IMR-90 (cell line): ENCODE measurements at regions not wholly inside any gene's neighbourhood (a gene's known extent, or its start where the extent isn't known, plus 50 kb on each side); places are given as distances from the start of the nearest gene placed in this dataset.

Experiments
- ATAC-seq: fragments of 200-7000 bp; cut with Tn5 transposase; 2 replicates; pipeline ENCODE4 v1.9.1; 2020; ENCODE audit warnings: low read depth, mild to moderate bottlenecking, moderate library complexity
- BruUV-seq: library from RNA; stranded (reverse); fragments of 400-500 nt; replicated peaks from 2 replicates; lab custom pipeline; 2021; lab: Mats Ljungman, UMichigan
- CTCF ChIA-PET: fragments of 300-600 bp; formaldehyde crosslinking; extraction: SDS; loops from one replicate; lab custom pipeline; 2021; ENCODE audit warnings: antibody characterized with exemption; lab: Yijun Ruan, JAX
- POLR2A ChIA-PET: fragments of 300-600 bp; sonication (Branson Sonifier 250); formaldehyde crosslinking; loops from one replicate; lab custom pipeline; 2022; ENCODE audit warnings: antibody characterized with exemption; ENCODE audit not compliant: unreplicated experiment; lab: Charles Lee
- DNase-seq: peaks from one replicate; pipeline ENCODE4 v3.0.0; 2013
- H2AFZ ChIP-seq: replicated peaks from 2 replicates; pipeline ENCODE3; 2013; ENCODE audit warnings: low read length, mild to moderate bottlenecking; ENCODE audit not compliant: poor library complexity
- H2AK5ac ChIP-seq: 2 replicates; pipeline ENCODE4 v1.6.1; 2013; ENCODE audit warnings: low read depth, low read length, inconsistent platforms
- H2AK9ac ChIP-seq: replicated peaks from 2 replicates; pipeline ENCODE3; 2013; ENCODE audit warnings: mild to moderate bottlenecking, low read depth, low read length, moderate library complexity; ENCODE audit not compliant: poor library complexity
- H2BK120ac ChIP-seq: 2 replicates; pipeline ENCODE4 v1.6.1; 2013; ENCODE audit warnings: low read depth, low read length, inconsistent platforms
- H2BK15ac ChIP-seq: 3 replicates; pipeline ENCODE4 v1.6.1; 2013; ENCODE audit warnings: low read depth, low read length, inconsistent platforms
- H2BK20ac ChIP-seq: 2 replicates; pipeline ENCODE4 v1.6.1; 2013; ENCODE audit warnings: low read depth, mild to moderate bottlenecking, inconsistent platforms, low read length, moderate library complexity
- H2BK5ac ChIP-seq: 2 replicates; pipeline ENCODE4 v1.6.1; 2013; ENCODE audit warnings: mild to moderate bottlenecking, low read depth, low read length, inconsistent platforms; ENCODE audit not compliant: poor library complexity, severe bottlenecking
- H3K14ac ChIP-seq: replicated peaks from 2 replicates; pipeline ENCODE4 v1.6.1; 2013; ENCODE audit warnings: low read depth, low read length, inconsistent platforms
- H3K18ac ChIP-seq: 2 replicates; pipeline ENCODE4 v1.6.1; 2013; ENCODE audit warnings: low read depth, low read length, control low read depth
- H3K23ac ChIP-seq: 2 replicates; pipeline ENCODE4 v1.6.1; 2013; ENCODE audit warnings: low read depth, low read length, inconsistent platforms
- H3K27ac ChIP-seq: 2 replicates; pipeline ENCODE4 v1.5.1; 2013; ENCODE audit warnings: mild to moderate bottlenecking, control low read depth, low read length; ENCODE audit not compliant: insufficient read depth
- H3K27me3 ChIP-seq: 2 replicates; pipeline ENCODE4 v1.6.1; 2013; ENCODE audit warnings: low read length; ENCODE audit not compliant: control insufficient read depth, insufficient read depth
- H3K36me3 ChIP-seq: 2 replicates; pipeline ENCODE4 v1.6.1; 2013; ENCODE audit warnings: low read length, mixed read lengths; ENCODE audit not compliant: control insufficient read depth, insufficient read depth
- H3K4ac ChIP-seq: 2 replicates; pipeline ENCODE4 v1.6.1; 2013; ENCODE audit warnings: low read depth, low read length, inconsistent platforms
- H3K4me1 ChIP-seq: 2 replicates; pipeline ENCODE4 v1.6.1; 2013; ENCODE audit warnings: low read length, mixed read lengths; ENCODE audit not compliant: control insufficient read depth, insufficient read depth
- H3K4me2 ChIP-seq: 2 replicates; pipeline ENCODE4 v1.6.1; 2013; ENCODE audit warnings: low read depth, mild to moderate bottlenecking, control low read depth, low read length, moderate library complexity
- H3K4me3 ChIP-seq: 2 replicates; pipeline ENCODE4 v1.5.1; 2013; ENCODE audit warnings: low read depth, mild to moderate bottlenecking, control low read depth, low read length, moderate library complexity; ENCODE audit not compliant: insufficient read depth
- H3K56ac ChIP-seq: 2 replicates; pipeline ENCODE4 v1.6.1; 2013; ENCODE audit warnings: low read length, inconsistent platforms; ENCODE audit not compliant: insufficient read depth; ENCODE audit errors: extremely low read depth
- H3K79me1 ChIP-seq, 2 experiments: 2 replicates each; pipeline ENCODE4 v1.6.1; 2013; ENCODE audit warnings: low read length in 2 of 2, inconsistent platforms in 1 of 2, low read depth in 1 of 2
- H3K9ac ChIP-seq: 2 replicates; pipeline ENCODE4 v1.6.1; 2013; ENCODE audit warnings: low read depth, low read length, control low read depth
- H3K9me1 ChIP-seq: 2 replicates; pipeline ENCODE4 v1.6.1; 2013; ENCODE audit warnings: low read length, inconsistent platforms; ENCODE audit not compliant: insufficient read depth
- H3K9me3 ChIP-seq: 2 replicates; pipeline ENCODE4 v1.6.1; 2013; ENCODE audit warnings: low read length; ENCODE audit not compliant: control insufficient read depth, insufficient read depth
- H4K20me1 ChIP-seq: 2 replicates; pipeline ENCODE4 v1.6.1; 2013; ENCODE audit warnings: low read length, inconsistent platforms; ENCODE audit not compliant: insufficient read depth
- H4K5ac ChIP-seq: 2 replicates; pipeline ENCODE4 v1.6.1; 2013; ENCODE audit warnings: mild to moderate bottlenecking, low read depth, low read length, control low read depth
- H4K8ac ChIP-seq, 2 experiments: 2 replicates each; pipeline ENCODE4 v1.6.1; 2013; ENCODE audit warnings: low read depth in 2 of 2, low read length in 2 of 2, control low read depth in 1 of 2, inconsistent platforms in 1 of 2
- H4K91ac ChIP-seq: 2 replicates; pipeline ENCODE4 v1.6.1; 2013; ENCODE audit warnings: low read depth, low read length, inconsistent platforms; ENCODE audit not compliant: insufficient read depth
- CEBPB ChIP-seq: IDR thresholded peaks from 2 replicates; pipeline ENCODE4 v1.6.1; 2012; ENCODE audit warnings: low read depth, low read length, improper control_type of control experiment
- CHD1 ChIP-seq: IDR thresholded peaks from 2 replicates; pipeline ENCODE4 v1.6.1; 2012; ENCODE audit warnings: low read depth, low read length, improper control_type of control experiment
- NFE2L2 ChIP-seq: fragments of 150-350 bp; IDR thresholded peaks from 2 replicates; pipeline ENCODE4 v1.6.1; 2016; ENCODE audit warnings: low read depth, mild to moderate bottlenecking, low read length
- POLR2A ChIP-seq: IDR thresholded peaks from 2 replicates; pipeline ENCODE4 v1.6.1; 2012; ENCODE audit warnings: mild to moderate bottlenecking, low read depth, low read length
- WGBS, 2 experiments: methylation state at CpG; one replicate each; pipeline versions ENCODE4 v1.1.5 to v1.1.7; 2013; ENCODE audit warnings: missing lambda C conversion rate in 2 of 2; ENCODE audit not compliant: insufficient read length in 1 of 2; ENCODE audit errors: extremely low coverage in 2 of 2; 5-methylcytosine and 5-hydroxymethylcytosine counted together
- dilution Hi-C: fragments of 300-500 bp; cut with HindIII; formaldehyde crosslinking; loops from one replicate; pipeline ENCODE4 v1.14.3; 2018; ENCODE audit warnings: low sequenced_read_pairs; ENCODE audit not compliant: unreplicated experiment
- in situ Hi-C: fragments of 300-500 bp; cut with MboI; formaldehyde crosslinking; loops from 3 replicates; pipeline ENCODE4 v1.14.3; 2019; ENCODE audit warnings: low sequenced_read_pairs, inconsistent platforms, mixed read lengths
- intact Hi-C: fragments of 100-400 bp; cut with micrococcal nuclease; formaldehyde crosslinking; loops from 2 replicates; pipeline ENCODE4 v1.10.0; 2022
- TF ChIP-seq, protein P1 (sequence below): fragments of 150-350 bp; IDR thresholded peaks from 2 replicates; pipeline ENCODE4 v1.6.1; 2017; ENCODE audit warnings: mild to moderate bottlenecking, antibody characterized with exemption, low read length, low read depth

GRCh38 chr1:238111081-238111480 is 220.4 kb upstream of the ZP4 start:
- no peak overlapping the region for H3K18ac ChIP-seq
- no peak overlapping the region for H2AK9ac ChIP-seq
- no peak overlapping the region for H3K9ac ChIP-seq
- dilution Hi-C loops (no loop called here), in situ Hi-C loops (no loop called here), intact Hi-C loops (no loop called here)
- no peak overlapping the region for H4K91ac ChIP-seq
- H3K23ac ChIP-seq, result no peak overlapping the region
- no peak overlapping the region for H4K8ac ChIP-seq
- H3K14ac ChIP-seq, result no peak overlapping the region
- no peaks in the 10 kb centered on the region for H3K36me3 ChIP-seq
- no peak overlapping the region for H2BK20ac ChIP-seq
- no peak for TF ChIP-seq CHD1
- TF ChIP-seq, protein P1, sequence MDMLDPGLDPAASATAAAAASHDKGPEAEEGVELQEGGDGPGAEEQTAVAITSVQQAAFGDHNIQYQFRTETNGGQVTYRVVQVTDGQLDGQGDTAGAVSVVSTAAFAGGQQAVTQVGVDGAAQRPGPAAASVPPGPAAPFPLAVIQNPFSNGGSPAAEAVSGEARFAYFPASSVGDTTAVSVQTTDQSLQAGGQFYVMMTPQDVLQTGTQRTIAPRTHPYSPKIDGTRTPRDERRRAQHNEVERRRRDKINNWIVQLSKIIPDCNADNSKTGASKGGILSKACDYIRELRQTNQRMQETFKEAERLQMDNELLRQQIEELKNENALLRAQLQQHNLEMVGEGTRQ, result no peak
- TF ChIP-seq POLR2A, result no peak
- no peak for TF ChIP-seq NFE2L2
- TF ChIP-seq CEBPB, result no peak
- no peaks in the 10 kb centered on the region for H3K79me1 ChIP-seq
- BruUV-seq, result no TSS peak
- DNase-seq (no peak), ATAC-seq (no peak)
- no peaks in the 10 kb centered on the region for H4K20me1 ChIP-seq
- H3K56ac ChIP-seq, result no peak overlapping the region
- no peak overlapping the region for H2BK120ac ChIP-seq
- 38% methylated on average over 1 of the region's 1 CpG; no CpG with 5 or more reads in 1 of the 2 experiments for WGBS, 2 experiments
- H3K27me3 ChIP-seq, result no peaks in the 10 kb centered on the region
- H3K4me2 ChIP-seq, result no peak overlapping the region
- H2BK5ac ChIP-seq, result no peak overlapping the region
- H3K9me3 ChIP-seq, result peaks cover 2% of the 10 kb centered on the region; the same call in 1 of the 2 replicates
- H2AK5ac ChIP-seq, result no peak overlapping the region
- H2AFZ ChIP-seq, result no peak overlapping the region
- H4K5ac ChIP-seq, result no peak overlapping the region
- H3K4me3 ChIP-seq, result no peak overlapping the region
- H3K9me1 ChIP-seq, result no peaks in the 10 kb centered on the region
- H3K4ac ChIP-seq, result no peak overlapping the region
- H2BK15ac ChIP-seq, result no peak overlapping the region
- POLR2A ChIA-PET, result no interaction called here
- CTCF ChIA-PET, result no interaction called here
- H3K27ac ChIP-seq, result no peak overlapping the region
- no peaks in the 10 kb centered on the region for H3K4me1 ChIP-seq
